ENCODE measurements at regions not wholly inside any gene's neighbourhood (a gene's known extent, or its start where the extent isn't known, plus 50 kb on each side); places are given as distances from the start of the nearest gene placed in this dataset.

- no peaks in the 10 kb centered on the region for H3K36me3 ChIP-seq (ENCODE audit: low read depth, missing control alignments)
- H3K9me3 ChIP-seq = no peaks in the 10 kb centered on the region
- H3K27me3 ChIP-seq = no peaks in the 10 kb centered on the region
- 83 to 89% methylated on average over 12 of the region's 12 CpGs for WGBS, 2 donors
- no peaks in the 10 kb centered on the region for H3K4me1 ChIP-seq
- TF ChIP-seq CTCF (IDR thresholded peaks at IDR 0.05) (no peak), POLR2A (IDR thresholded peaks at IDR 0.05) (no peak)
- DNase-seq = no peak
- no peak overlapping the region for H3K4me3 ChIP-seq
- no peak overlapping the region for H3K27ac ChIP-seq
- intact Hi-C loops (cut with DNase I; ENCODE audit: low total_unique reads) = no loop called here
These were observed 269.5 kb downstream of the NPHP4 start for GRCh38 chr1:5722635-5723164.

- DNase-seq = peak; percentile 54
- H3K9me3 ChIP-seq = no peaks in the 10 kb centered on the region
- intact Hi-C loops (cut with DNase I; ENCODE audit: low total_unique reads) = no loop called here
- 75 to 92% methylated on average over 3 of the region's 3 CpGs for WGBS, 2 donors
- H3K36me3 ChIP-seq (ENCODE audit: low read depth, missing control alignments) = no peaks in the 10 kb centered on the region
- no peaks in the 10 kb centered on the region for H3K4me1 ChIP-seq
- H3K27ac ChIP-seq = no peak overlapping the region
- H3K27me3 ChIP-seq = no peaks in the 10 kb centered on the region
- H3K4me3 ChIP-seq = no peak overlapping the region
- TF ChIP-seq CTCF (IDR thresholded peaks at IDR 0.05) (no peak), POLR2A (IDR thresholded peaks at IDR 0.05) (no peak)
These were observed 270.5 kb downstream of the NPHP4 start for GRCh38 chr1:5721634-5722215.

GRCh38 chr1:5720936-5721335, 271.3 kb downstream of the NPHP4 start:
- Histone ChIP-seq H3K9me3 (no peaks in the 10 kb centered on the region), H3K4me1 (no peaks in the 10 kb centered on the region), H3K27me3 (no peaks in the 10 kb centered on the region), H3K4me3 (no peak overlapping the region), H3K27ac (no peak overlapping the region), H3K36me3 (ENCODE audit: low read depth, missing control alignments) (no peaks in the 10 kb centered on the region)
- intact Hi-C loops (cut with DNase I; ENCODE audit: low total_unique reads) = no loop called here
- 86 to 91% methylated on average over 4 of the region's 4 CpGs for WGBS, 2 donors
- DNase-seq = no peak
- TF ChIP-seq CTCF (IDR thresholded peaks at IDR 0.05) (no peak), POLR2A (IDR thresholded peaks at IDR 0.05) (no peak)

- Histone ChIP-seq H3K27me3 (no peaks in the 10 kb centered on the region), H3K4me3 (no peak overlapping the region), H3K4me1 (no peaks in the 10 kb centered on the region), H3K36me3 (ENCODE audit: low read depth, missing control alignments) (no peaks in the 10 kb centered on the region), H3K9me3 (no peaks in the 10 kb centered on the region), H3K27ac (no peak overlapping the region)
- DNase-seq = no peak
- TF ChIP-seq CTCF (IDR thresholded peaks at IDR 0.05) = no peak
- TF ChIP-seq POLR2A (IDR thresholded peaks at IDR 0.05) = no peak
- 68 to 71% methylated on average over 8 of the region's 8 CpGs for WGBS, 2 donors
- intact Hi-C loops (cut with DNase I; ENCODE audit: low total_unique reads) = no loop called here
These were observed 271.7 kb downstream of the NPHP4 start for GRCh38 chr1:5720484-5720883.

- H3K4me3 ChIP-seq = no peak overlapping the region
These were observed 272.2 kb downstream of the NPHP4 start for GRCh38 chr1:5720045-5720444.

More at GRCh38 chr1:5720045-5720444, 272.2 kb downstream of the NPHP4 start:
- no peak for TF ChIP-seq POLR2A (IDR thresholded peaks at IDR 0.05)
- no peak for TF ChIP-seq CTCF (IDR thresholded peaks at IDR 0.05)
- Histone ChIP-seq H3K27me3 (no peaks in the 10 kb centered on the region), H3K36me3 (ENCODE audit: low read depth, missing control alignments) (no peaks in the 10 kb centered on the region), H3K9me3 (no peaks in the 10 kb centered on the region), H3K27ac (no peak overlapping the region), H3K4me1 (no peaks in the 10 kb centered on the region)
- intact Hi-C loops (cut with DNase I; ENCODE audit: low total_unique reads) = no loop called here
- DNase-seq = no peak
- WGBS, 2 donors = 65 to 73% methylated on average over 8 of the region's 8 CpGs
